GM10266 (cell line): ENCODE measurements at regions not wholly inside any gene's neighbourhood (a gene's known extent, or its start where the extent isn't known, plus 50 kb on each side); places are given as distances from the start of the nearest gene placed in this dataset.

Experiments
- DNase-seq: peaks from one replicate; pipeline ENCODE4 v3.0.0; 2012; ENCODE audit errors: extremely low spot score
- CTCF ChIP-seq: IDR thresholded peaks from 2 replicates; pipeline ENCODE4 v1.5.1; 2012; ENCODE audit warnings: mild to moderate bottlenecking, low read depth; ENCODE audit not compliant: control insufficient read depth, insufficient read depth; ENCODE audit errors: missing control alignments

GRCh38 chr2:60098996-60099395, 454.5 kb downstream of the BCL11A start:
- DNase-seq = no peak

GRCh38 chr2:60097298-60097697, 456.2 kb downstream of the BCL11A start:
- TF ChIP-seq CTCF = no peak
- no peak for DNase-seq

More at GRCh38 chr2:60098996-60099395, 454.5 kb downstream of the BCL11A start:
- TF ChIP-seq CTCF = no peak

- no peak for TF ChIP-seq CTCF
These were observed 456.9 kb downstream of the BCL11A start for GRCh38 chr2:60096556-60096955.

GRCh38 chr2:60095903-60096302, 457.6 kb downstream of the BCL11A start:
- no peak for TF ChIP-seq CTCF
- no peak for DNase-seq

More at GRCh38 chr2:60096556-60096955, 456.9 kb downstream of the BCL11A start:
- no peak for DNase-seq

GRCh38 chr2:60095202-60095815, 458.1 kb downstream of the BCL11A start:
- no peak for DNase-seq

GRCh38 chr2:60094450-60094929, 459.0 kb downstream of the BCL11A start:
- no peak for TF ChIP-seq CTCF
- DNase-seq = no peak

More at GRCh38 chr2:60095202-60095815, 458.1 kb downstream of the BCL11A start:
- TF ChIP-seq CTCF = no peak

DNA sequence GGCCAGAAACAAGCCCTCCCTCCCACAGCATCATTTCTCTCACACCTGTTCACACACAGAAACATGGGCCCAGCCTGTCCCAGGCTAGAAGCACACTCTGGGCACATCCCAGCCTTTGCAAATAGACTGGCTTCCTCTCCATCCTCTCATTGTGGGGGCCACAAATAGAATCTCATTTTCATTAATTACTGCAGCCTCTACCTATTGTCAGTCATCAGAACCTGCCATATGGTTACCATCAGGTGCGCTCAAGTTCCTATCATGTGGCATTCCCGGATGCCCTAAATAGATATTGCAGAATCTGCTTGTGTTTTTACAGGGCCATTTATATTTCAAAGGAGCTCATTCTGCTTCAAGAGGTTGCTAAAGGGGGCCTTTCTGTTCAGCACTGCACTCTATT, 460.7 kb downstream of the BCL11A start:
- TF ChIP-seq CTCF = no peak
- no peak for DNase-seq
